ENCODE measurements at regions not wholly inside any gene's neighbourhood (a gene's known extent, or its start where the extent isn't known, plus 50 kb on each side); places are given as distances from the start of the nearest gene placed in this dataset.
A peak's percentile ranks its signal among the peaks of the same experiment; 100 is the strongest.

- no peak for ATAC-seq
- H3K9me3 Mint-ChIP-seq, result peaks cover 11 to 15% of the 10 kb centered on the region in 2 donors
- no peak for DNase-seq (ENCODE audit: low spot score in 2 of 2)
- H3K27ac Mint-ChIP-seq, result no peak overlapping the region
- H3K36me3 Mint-ChIP-seq, result peaks cover 0 to 11% of the 10 kb centered on the region in 2 donors
Measured at GRCh38 chr5:4229414-4230292, 634.0 kb downstream of the IRX1 start.

GRCh38 chr5:4230471-4230785 lies 634.8 kb downstream of the IRX1 start:
- ATAC-seq (no peak), DNase-seq (ENCODE audit: low spot score in 2 of 2) (no peak)
- Mint-ChIP-seq H3K9me3 (peaks cover 17 to 19% of the 10 kb centered on the region in 2 donors), H3K36me3 (peaks cover 0 to 12% of the 10 kb centered on the region in 2 donors), H3K27ac (no peak overlapping the region)

GRCh38 chr5:4230786-4231641 lies 635.4 kb downstream of the IRX1 start:
- no peak for ATAC-seq
- peaks cover 0 to 12% of the 10 kb centered on the region in 2 donors for H3K36me3 Mint-ChIP-seq
- H3K9me3 Mint-ChIP-seq, result peaks cover 17 to 19% of the 10 kb centered on the region in 2 donors
- DNase-seq (ENCODE audit: low spot score in 2 of 2), result no peak
- H3K27ac Mint-ChIP-seq, result no peak overlapping the region

GRCh38 chr5:4232084-4232483 lies 636.5 kb downstream of the IRX1 start:
- Mint-ChIP-seq H3K9me3 (peaks cover 17 to 19% of the 10 kb centered on the region in 2 donors), H3K36me3 (peaks cover 0 to 12% of the 10 kb centered on the region in 2 donors), H3K27ac (no peak overlapping the region)
- ATAC-seq (no peak), DNase-seq (ENCODE audit: low spot score in 2 of 2) (no peak)

GRCh38 chr5:4233671-4234070 lies 638.0 kb downstream of the IRX1 start:
- Mint-ChIP-seq H3K9me3 (peaks cover 23 to 25% of the 10 kb centered on the region in 2 donors), H3K36me3 (peaks cover 0 to 14% of the 10 kb centered on the region in 2 donors), H3K27ac (peak overlapping the region in 1 of 2 donors; percentile 14)
- ATAC-seq (no peak), DNase-seq (ENCODE audit: low spot score in 2 of 2) (no peak)

- ATAC-seq, result no peak
- Mint-ChIP-seq H3K9me3 (peaks cover 17 to 27% of the 10 kb centered on the region in 2 donors), H3K27ac (no peak overlapping the region), H3K36me3 (peaks cover 7 to 9% of the 10 kb centered on the region in 2 donors)
- DNase-seq (ENCODE audit: low spot score in 2 of 2), result no peak
Measured at GRCh38 chr5:4243479-4244264, 648.0 kb downstream of the IRX1 start.

- ATAC-seq, result no peak
- Mint-ChIP-seq H3K36me3 (peaks cover 3% of the 10 kb centered on the region in 2 donors), H3K27ac (no peak overlapping the region), H3K9me3 (peaks cover 14 to 21% of the 10 kb centered on the region in 2 donors)
- no peak for DNase-seq (ENCODE audit: low spot score in 2 of 2)
Measured at GRCh38 chr5:4244306-4244705, 648.7 kb downstream of the IRX1 start.

- DNase-seq (ENCODE audit: low spot score in 2 of 2), result no peak
- Mint-ChIP-seq H3K27ac (no peak overlapping the region), H3K36me3 (no peaks in the 10 kb centered on the region), H3K9me3 (peaks cover 10 to 17% of the 10 kb centered on the region in 2 donors)
- no peak for ATAC-seq
Measured at GRCh38 chr5:4245076-4245475, 649.4 kb downstream of the IRX1 start.

- DNase-seq (ENCODE audit: low spot score in 2 of 2) (no peak), ATAC-seq (no peak)
- Mint-ChIP-seq H3K27ac (no peak overlapping the region), H3K9me3 (peaks cover 10 to 17% of the 10 kb centered on the region in 2 donors), H3K36me3 (no peaks in the 10 kb centered on the region)
Measured at GRCh38 chr5:4245511-4245910, 649.9 kb downstream of the IRX1 start.

GRCh38 chr5:4246447-4246846 lies 650.8 kb downstream of the IRX1 start:
- DNase-seq (ENCODE audit: low spot score in 2 of 2), result no peak
- Mint-ChIP-seq H3K27ac (no peak overlapping the region), H3K36me3 (peaks cover 0 to under 1% of the 10 kb centered on the region in 2 donors), H3K9me3 (peaks cover 10 to 19% of the 10 kb centered on the region in 2 donors)
- ATAC-seq, result no peak

GRCh38 chr5:4250254-4250653 lies 654.6 kb downstream of the IRX1 start:
- no peak for ATAC-seq
- Mint-ChIP-seq H3K9me3 (peaks cover 17 to 27% of the 10 kb centered on the region in 2 donors), H3K36me3 (peaks cover 0 to 11% of the 10 kb centered on the region in 2 donors), H3K27ac (no peak overlapping the region)
- no peak for DNase-seq (ENCODE audit: low spot score in 2 of 2)

GRCh38 chr5:4252385-4252784 lies 656.8 kb downstream of the IRX1 start:
- H3K27ac Mint-ChIP-seq, result no peak overlapping the region
- DNase-seq (ENCODE audit: low spot score in 2 of 2) (no peak), ATAC-seq (no peak)
- H3K36me3 Mint-ChIP-seq, result peaks cover 0 to 11% of the 10 kb centered on the region in 2 donors
- H3K9me3 Mint-ChIP-seq, result peaks cover 18% of the 10 kb centered on the region in 2 donors

- Mint-ChIP-seq H3K9me3 (peaks cover 13% of the 10 kb centered on the region in 2 donors), H3K36me3 (peaks cover 0 to 11% of the 10 kb centered on the region in 2 donors), H3K27ac (no peak overlapping the region)
- DNase-seq (ENCODE audit: low spot score in 2 of 2) (no peak), ATAC-seq (no peak)
Measured at GRCh38 chr5:4254736-4255135, 659.1 kb downstream of the IRX1 start.

- H3K9me3 Mint-ChIP-seq, result peaks cover 13% of the 10 kb centered on the region in 2 donors
- no peak overlapping the region for H3K27ac Mint-ChIP-seq
- DNase-seq (ENCODE audit: low spot score in 2 of 2) (no peak), ATAC-seq (no peak)
- H3K36me3 Mint-ChIP-seq, result peaks cover 0 to 11% of the 10 kb centered on the region in 2 donors
Measured at GRCh38 chr5:4255441-4255840, 659.8 kb downstream of the IRX1 start.

- H3K36me3 Mint-ChIP-seq, result peaks cover 0 to 7% of the 10 kb centered on the region in 2 donors
- no peak for DNase-seq (ENCODE audit: low spot score in 2 of 2)
- no peak for ATAC-seq
- H3K9me3 Mint-ChIP-seq, result peaks cover 10 to 18% of the 10 kb centered on the region in 2 donors
- H3K27ac Mint-ChIP-seq, result no peak overlapping the region
Measured at GRCh38 chr5:4258170-4258569, 662.5 kb downstream of the IRX1 start.

GRCh38 chr5:4271193-4271592 lies 675.6 kb downstream of the IRX1 start:
- Mint-ChIP-seq H3K36me3 (peaks cover 0 to 6% of the 10 kb centered on the region in 2 donors), H3K27ac (no peak overlapping the region), H3K9me3 (peaks cover 14 to 25% of the 10 kb centered on the region in 2 donors)
- DNase-seq (ENCODE audit: low spot score in 2 of 2) (no peak), ATAC-seq (no peak)

Measured in activated naive CD4-positive, alpha-beta T cell treated with anti-CD3 and anti-CD28 coated beads, Interleukin-2, amount 50 U/mL, for 72 hours (primary cell).